Testis (tissue), 2 donors: ENCODE measurements at regions not wholly inside any gene's neighbourhood (a gene's known extent, or its start where the extent isn't known, plus 50 kb on each side); places are given as distances from the start of the nearest gene placed in this dataset.

Experiments
- POLR2A ChIP-seq: fragments of 450-650 bp; IDR thresholded peaks from one replicate; pipeline ENCODE4 v1.6.1; 2017; ENCODE audit warnings: antibody characterized with exemption, mild to moderate bottlenecking, moderate library complexity
- TF ChIP-seq, protein P1 (sequence below), 3 experiments: fragments of 450-650 bp in 2 of 3; fragments of 200-600 bp in 1 of 3; sonication (generic) in 1 of 3; IDR thresholded peaks; one replicate each; pipeline ENCODE4 v1.5.1; 2016 to 2019; ENCODE audit warnings: antibody characterized with exemption in 3 of 3, mild to moderate bottlenecking in 2 of 3, moderate library complexity in 1 of 3

- TF ChIP-seq POLR2A, result no peak
- TF ChIP-seq, protein P1, sequence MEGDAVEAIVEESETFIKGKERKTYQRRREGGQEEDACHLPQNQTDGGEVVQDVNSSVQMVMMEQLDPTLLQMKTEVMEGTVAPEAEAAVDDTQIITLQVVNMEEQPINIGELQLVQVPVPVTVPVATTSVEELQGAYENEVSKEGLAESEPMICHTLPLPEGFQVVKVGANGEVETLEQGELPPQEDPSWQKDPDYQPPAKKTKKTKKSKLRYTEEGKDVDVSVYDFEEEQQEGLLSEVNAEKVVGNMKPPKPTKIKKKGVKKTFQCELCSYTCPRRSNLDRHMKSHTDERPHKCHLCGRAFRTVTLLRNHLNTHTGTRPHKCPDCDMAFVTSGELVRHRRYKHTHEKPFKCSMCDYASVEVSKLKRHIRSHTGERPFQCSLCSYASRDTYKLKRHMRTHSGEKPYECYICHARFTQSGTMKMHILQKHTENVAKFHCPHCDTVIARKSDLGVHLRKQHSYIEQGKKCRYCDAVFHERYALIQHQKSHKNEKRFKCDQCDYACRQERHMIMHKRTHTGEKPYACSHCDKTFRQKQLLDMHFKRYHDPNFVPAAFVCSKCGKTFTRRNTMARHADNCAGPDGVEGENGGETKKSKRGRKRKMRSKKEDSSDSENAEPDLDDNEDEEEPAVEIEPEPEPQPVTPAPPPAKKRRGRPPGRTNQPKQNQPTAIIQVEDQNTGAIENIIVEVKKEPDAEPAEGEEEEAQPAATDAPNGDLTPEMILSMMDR (IDR thresholded peaks at IDR 0.05), result no peak
These were observed 286.4 kb upstream of the C11orf87 start for GRCh38 chr11:109135627-109136026.
